Posterior cingulate gyrus (tissue), 11 donors: ENCODE measurements at regions not wholly inside any gene's neighbourhood (a gene's known extent, or its start where the extent isn't known, plus 50 kb on each side); places are given as distances from the start of the nearest gene placed in this dataset.

ENCODE experiments used
- DNase-seq, 10 donors: peaks; one replicate each; pipeline versions ENCODE4 v3.0.0 to v3.0.0-alpha.2; 2020 to 2021; ENCODE audit warnings: mixed read lengths in 3 of 10
- intact Hi-C: fragments of 100-400 bp; cut with DNase I; formaldehyde crosslinking; loops from one replicate; pipeline ENCODE4 v1.15.1; 2023

DNA sequence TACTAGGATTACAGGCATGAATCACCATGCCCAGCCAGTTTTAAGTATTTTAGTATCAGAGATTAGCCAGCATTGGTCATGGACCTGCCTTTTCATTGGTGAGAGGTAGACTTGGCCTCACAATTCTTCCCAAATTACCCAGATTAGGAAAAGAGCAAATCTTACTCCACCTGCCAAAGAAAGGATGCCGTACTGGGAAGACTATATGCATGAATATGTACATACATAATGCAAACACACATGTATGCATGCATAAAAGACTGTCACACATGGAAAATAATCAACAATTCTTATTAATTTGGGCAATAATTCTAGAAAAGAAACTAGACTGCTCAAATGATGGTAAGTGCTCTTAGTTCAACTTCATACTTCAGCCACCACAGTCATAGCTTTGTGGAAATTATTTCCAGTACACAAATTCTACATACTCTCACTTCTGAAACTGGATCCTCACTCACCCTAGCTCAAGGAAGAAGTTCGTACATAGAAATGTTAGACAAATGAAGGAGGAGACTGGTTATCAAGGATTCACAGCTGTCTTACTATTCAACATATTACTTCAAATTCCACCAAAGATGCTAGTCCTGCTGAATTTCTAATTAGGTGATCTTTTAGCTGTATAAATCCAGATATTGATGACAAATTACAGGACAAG, 73.7 kb downstream of the MINAR2 start:
- intact Hi-C loops, result no loop called here
- DNase-seq, result no peak

DNA sequence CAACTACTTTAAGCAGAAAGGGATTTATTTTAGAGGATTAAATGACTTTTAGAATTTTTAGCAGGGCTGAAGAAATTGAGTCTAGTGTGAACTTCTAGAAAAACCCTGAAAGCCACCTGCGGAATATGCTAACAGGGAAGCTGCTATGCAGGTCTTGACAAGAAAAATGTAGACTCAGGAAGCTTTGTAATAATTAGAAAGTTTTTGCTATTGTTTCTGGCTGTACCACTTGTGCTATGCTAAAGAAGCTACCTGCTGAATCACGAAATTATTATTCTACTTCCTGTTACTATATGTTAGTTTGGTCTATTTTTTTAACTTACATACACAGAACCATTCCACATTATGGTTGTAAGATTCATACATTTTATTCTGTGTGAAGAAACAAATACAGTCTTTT, 74.0 kb upstream of the CHSY3 start:
- no peak for DNase-seq
- intact Hi-C loops, result no loop called here

DNA sequence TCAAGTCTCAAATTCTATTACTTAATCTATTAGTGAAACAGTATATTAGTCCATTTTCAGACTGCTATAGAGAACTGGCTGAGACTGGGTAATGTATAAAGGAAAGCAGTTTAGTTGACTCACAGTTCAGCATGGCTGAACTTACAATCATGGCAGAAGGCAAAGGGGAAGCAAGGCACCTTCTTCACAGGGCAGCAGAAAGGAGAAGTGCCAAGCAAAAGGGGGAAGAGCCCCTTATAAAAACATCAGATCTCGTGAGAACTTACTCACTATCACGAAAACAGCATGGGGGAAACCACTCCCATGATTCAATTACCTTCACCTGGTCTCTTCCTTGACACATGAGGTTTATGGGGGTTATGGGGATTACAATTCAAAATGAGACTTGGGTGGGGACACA, 67.9 kb upstream of the CHSY3 start:
- DNase-seq, result no peak
- intact Hi-C loops, result no loop called here

DNA sequence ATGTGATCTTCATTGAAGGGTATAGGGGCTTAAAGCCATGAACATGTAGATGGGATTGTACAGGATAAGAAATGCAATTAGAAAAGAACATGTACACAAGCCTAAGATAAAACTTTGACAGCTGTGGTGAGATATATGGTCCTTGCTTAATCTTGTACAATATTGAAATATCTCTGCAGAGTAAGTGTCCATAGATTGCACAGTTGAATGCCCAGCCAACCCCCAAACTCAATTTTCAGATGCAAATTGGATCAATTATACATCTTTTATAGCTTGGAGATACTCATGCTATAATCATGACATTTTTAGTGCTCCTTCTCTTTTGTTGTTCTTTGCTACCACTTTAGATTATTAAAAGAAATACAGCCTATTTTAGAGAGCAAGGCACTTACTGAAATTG, 59.5 kb upstream of the CHSY3 start:
- no peak for DNase-seq
- intact Hi-C loops, result no loop called here

DNA sequence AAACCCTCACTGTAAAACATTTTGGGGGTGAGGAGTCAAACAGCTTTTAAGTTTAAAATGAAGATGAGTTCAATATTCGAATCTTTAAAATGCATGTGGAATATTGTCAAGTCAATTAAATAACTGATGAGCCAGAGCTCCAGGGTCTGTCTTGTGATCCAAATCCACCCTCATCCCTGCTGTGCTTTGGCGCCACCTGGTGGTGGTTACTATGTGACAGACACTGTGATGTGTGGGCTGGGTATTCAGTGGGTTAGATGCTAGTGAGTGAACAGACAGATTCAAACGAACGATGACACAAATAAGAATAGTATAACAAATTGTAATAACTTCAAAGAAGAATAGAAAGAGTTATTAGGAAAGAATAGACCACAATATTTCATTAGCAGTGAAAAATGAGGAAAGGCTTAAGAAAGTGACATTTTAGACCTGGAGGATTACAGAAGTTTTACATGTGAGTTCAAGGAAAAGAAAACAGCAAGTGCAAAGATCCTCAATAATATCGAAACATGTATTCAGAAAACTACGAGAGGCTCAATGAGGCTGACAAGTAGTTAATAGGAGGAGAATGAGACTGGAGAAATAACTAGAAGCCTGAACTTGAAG, 51.4 kb upstream of the CHSY3 start:
- peak; percentile 40 to 96 (median 79) for DNase-seq
- intact Hi-C loops, result loop anchor here (1.0 kb wide), 1 partner anchor 82 kb away; no protein-coding TSS in a partner anchor

DNA sequence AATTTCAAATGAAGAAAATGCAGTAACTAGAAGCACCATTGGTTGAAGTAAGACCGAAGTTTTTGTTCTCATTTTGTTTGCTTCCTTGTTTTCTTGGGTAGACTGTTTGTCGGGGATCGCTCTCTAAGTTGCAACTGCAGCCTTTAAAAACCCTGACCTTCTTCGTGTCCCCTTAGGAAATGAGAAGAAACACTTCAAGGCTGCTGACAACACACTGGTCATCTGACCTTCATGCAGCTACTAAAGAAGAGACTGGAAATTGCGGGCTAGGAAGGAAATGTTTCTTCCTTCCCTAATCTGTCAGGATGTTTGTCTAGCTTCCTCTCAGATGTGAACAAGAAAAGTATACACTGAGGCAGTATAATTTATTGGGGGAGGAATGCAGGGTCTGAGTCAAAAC, 50.7 kb upstream of the CHSY3 start:
- DNase-seq, result no peak
- intact Hi-C loops, result no loop called here
